SH-SY5Y (cell line): ENCODE measurements at regions not wholly inside any gene's neighbourhood (a gene's known extent, or its start where the extent isn't known, plus 50 kb on each side); places are given as distances from the start of the nearest gene placed in this dataset.

Experiments
- GATA2 ChIP-seq: IDR thresholded peaks from 2 replicates; pipeline ENCODE4 v1.6.1; 2011; ENCODE audit warnings: mild to moderate bottlenecking, low read depth, low read length
- GATA3 ChIP-seq: IDR thresholded peaks from 2 replicates; pipeline ENCODE4 v1.6.1; 2011; ENCODE audit warnings: low read depth, mild to moderate bottlenecking, low read length, moderate library complexity

- TF ChIP-seq GATA2 (no peak), GATA3 (no peak)
These were observed 110.9 kb downstream of the LRRC30 start for GRCh38 chr18:7341581-7342337.
